ENCODE measurements at regions not wholly inside any gene's neighbourhood (a gene's known extent, or its start where the extent isn't known, plus 50 kb on each side); places are given as distances from the start of the nearest gene placed in this dataset.

- TF ChIP-seq ZNF445 (CRISPR knock-in tag; IDR thresholded peaks at IDR 0.05; ENCODE audit: low read depth) (no peak), PCBP2 (IDR thresholded peaks at IDR 0.05; ENCODE audit: low read depth, low read length, poor library complexity, severe bottlenecking) (no peak)
Observed at GRCh38 chr5:18563853-18564252, 929.6 kb downstream of the TAF11L14 start (continued).

GRCh38 chr5:18566671-18567070 lies 932.4 kb downstream of the TAF11L14 start:
- Histone ChIP-seq H3K36me3 (ENCODE audit: control insufficient read depth, insufficient read depth, low read length) (no peaks in the 10 kb centered on the region), H3K79me2 (ENCODE audit: control insufficient read depth, insufficient read depth, low read length) (no peaks in the 10 kb centered on the region), H4K20me1 (replicated peaks; ENCODE audit: control insufficient read depth, insufficient read depth, low read length) (no peaks in the 10 kb centered on the region), H3K9me1 (ENCODE audit: control insufficient read depth, insufficient read depth, low read length) (no peaks in the 10 kb centered on the region), H3K27me3 (ENCODE audit: control insufficient read depth in 2 of 2, insufficient read depth in 2 of 2, low read length in 2 of 2) (no peaks in the 10 kb centered on the region), H3K9me3 (replicated peaks; ENCODE audit: control insufficient read depth, insufficient read depth, low read depth, low read length) (no peaks in the 10 kb centered on the region; the same call in 1 of the 2 replicates), H3K27ac (ENCODE audit: extremely low read depth, low read depth, low read length) (no peak overlapping the region), H3K9ac (ENCODE audit: insufficient read depth in 1 of 2, low read depth in 2 of 2, low read length in 2 of 2) (no peak overlapping the region), H2AFZ (ENCODE audit: low read depth, low read length) (no peak overlapping the region), H3K4me3 (no peak overlapping the region), H3K4me2 (ENCODE audit: insufficient read depth, low read length) (no peak overlapping the region), H3K4me1 (replicated peaks in 1 of 2; ENCODE audit: control insufficient read depth in 2 of 2, insufficient read depth in 2 of 2, low read length in 2 of 2) (no peaks in the 10 kb centered on the region)
- in situ Hi-C loops (cut with MboI) (no loop called here), intact Hi-C loops (cut with micrococcal nuclease) (no loop called here)
- ChIA-PET POLR2A (no interaction called here), CTCF (ENCODE audit: low intra/inter-chr PET ratio) (no interaction called here)
- no peak for DNase-seq (ENCODE audit: extremely low read depth in 1 of 4, low spot score in 3 of 4)
- ATAC-seq = no peak
- FAIRE-seq = no peak
- BruUV-seq (replicated peaks) = no TSS peak
- TF ChIP-seq ZNF655 (CRISPR knock-in tag; IDR thresholded peaks at IDR 0.05) = no peak
- no peak for TF ChIP-seq MCM3 (IDR thresholded peaks at IDR 0.05)
- TF ChIP-seq ADNP (tag; IDR thresholded peaks at IDR 0.05) = no peak
- TF ChIP-seq GATAD2B (IDR thresholded peaks at IDR 0.05; ENCODE audit: borderline replicate concordance) = no peak
- no peak for TF ChIP-seq CTCF (IDR thresholded peaks at IDR 0.05 in 2 of 3, conservative IDR thresholded peaks at IDR 0.05 in 1 of 3; ENCODE audit: insufficient read depth in 2 of 3, low read depth in 1 of 3, low read length in 3 of 3)
- TF ChIP-seq ZNF212 (CRISPR knock-in tag; IDR thresholded peaks at IDR 0.05) = no peak
- no peak for TF ChIP-seq MEF2D (tag; conservative IDR thresholded peaks at IDR 0.05; ENCODE audit: low read depth)
- no peak for TF ChIP-seq C11orf30 (IDR thresholded peaks at IDR 0.05; ENCODE audit: low read depth)
